Activated CD4-positive, alpha-beta T cell treated with anti-CD3 and anti-CD28 coated beads for 36 hours (primary cell): ENCODE measurements at regions not wholly inside any gene's neighbourhood (a gene's known extent, or its start where the extent isn't known, plus 50 kb on each side); places are given as distances from the start of the nearest gene placed in this dataset.
"Not testable (repeated sequence)": the region's sequence is repeated elsewhere in the genome, so short reads cannot be mapped to it uniquely, and the experiment has no call there.

Source experiments
- ATAC-seq: fragments of 200-7000 bp; cut with Tn5 transposase; one replicate; pipeline ENCODE4 v1.10.0; 2021; ENCODE audit warnings: mild to moderate bottlenecking, moderate library complexity
- CTCF ChIA-PET: fragments of 350-600 bp; sonication (Branson Sonifier 250); formaldehyde crosslinking; loops from one replicate; lab custom pipeline; 2021; ENCODE audit warnings: antibody characterized with exemption; lab: Charles Lee
- POLR2A ChIA-PET: fragments of 350-600 bp; sonication (Branson Sonifier 250); formaldehyde crosslinking; loops from one replicate; lab custom pipeline; 2021; ENCODE audit warnings: antibody characterized with exemption, inconsistent platforms; lab: Charles Lee
- DNase-seq: peaks from one replicate; pipeline ENCODE4 v3.0.0-alpha.2; 2020
- H3K27ac Mint-ChIP-seq: one replicate; pipeline ENCODE4 v1.8.0; 2021; ENCODE audit warnings: mixed read lengths
- H3K27me3 Mint-ChIP-seq: one replicate; pipeline ENCODE4 v1.8.0; 2021; ENCODE audit warnings: mixed read lengths
- H3K36me3 Mint-ChIP-seq: one replicate; pipeline ENCODE4 v1.8.0; 2021; ENCODE audit warnings: low read depth, mixed read lengths
- H3K4me1 Mint-ChIP-seq: one replicate; pipeline ENCODE4 v1.8.0; 2021; ENCODE audit warnings: mixed read lengths
- H3K4me3 Mint-ChIP-seq: one replicate; pipeline ENCODE4 v1.8.0; 2021; ENCODE audit warnings: mild to moderate bottlenecking, moderate library complexity, mixed read lengths
- H3K9me3 Mint-ChIP-seq: one replicate; pipeline ENCODE4 v1.8.0; 2021; ENCODE audit warnings: low read depth, mixed read lengths
- intact Hi-C, 2 experiments: fragments of 100-400 bp; cut with DNase I in 1 of 2; cut with micrococcal nuclease in 1 of 2; formaldehyde crosslinking; loops; one replicate each; pipeline versions ENCODE4 v1.14.2 to v1.15.1; 2022 to 2024; cut with DNase I, micrococcal nuclease

- H3K27ac Mint-ChIP-seq = no peak overlapping the region
- no peaks in the 10 kb centered on the region for H3K27me3 Mint-ChIP-seq
- ATAC-seq = no peak
- ChIA-PET POLR2A (no interaction called here), CTCF (interaction anchor here (1.3 kb wide), 1 partner anchor 10 kb away, joined by 3 read pairs; no protein-coding TSS in a partner anchor)
- H3K4me1 Mint-ChIP-seq = no peaks in the 10 kb centered on the region
- no peaks in the 10 kb centered on the region for H3K36me3 Mint-ChIP-seq
- peaks cover 2% of the 10 kb centered on the region for H3K9me3 Mint-ChIP-seq
- intact Hi-C loops = no loop called here
- DNase-seq = no peak
- H3K4me3 Mint-ChIP-seq = no peak overlapping the region
These were observed 675.6 kb downstream of the REEP3 start for GRCh38 chr10:64196638-64197315.

GRCh38 chr10:64201936-64202335, 680.7 kb downstream of the REEP3 start:
- ATAC-seq (no peak), DNase-seq (no peak)
- Mint-ChIP-seq H3K36me3 (no peaks in the 10 kb centered on the region), H3K27ac (no peak overlapping the region), H3K4me1 (no peaks in the 10 kb centered on the region), H3K4me3 (no peak overlapping the region), H3K27me3 (no peaks in the 10 kb centered on the region), H3K9me3 (no peaks in the 10 kb centered on the region)
- ChIA-PET CTCF (no interaction called here), POLR2A (no interaction called here)
- intact Hi-C loops = no loop called here

GRCh38 chr10:64204504-64204903, 683.3 kb downstream of the REEP3 start:
- POLR2A ChIA-PET, ATAC-seq, H3K27me3 Mint-ChIP-seq, H3K4me3 Mint-ChIP-seq, H3K27ac Mint-ChIP-seq, H3K4me1 Mint-ChIP-seq, DNase-seq, H3K36me3 Mint-ChIP-seq, H3K9me3 Mint-ChIP-seq, CTCF ChIA-PET, intact Hi-C loops: not testable (repeated sequence)

- POLR2A ChIA-PET = no interaction called here
- intact Hi-C loops = no loop called here
- ATAC-seq = no peak
- CTCF ChIA-PET = interaction anchor here (1.7 kb wide), 1 partner anchor 9 kb away, joined by 3 read pairs; no protein-coding TSS in a partner anchor
- H3K9me3 Mint-ChIP-seq = peaks cover 5% of the 10 kb centered on the region
- H3K4me3 Mint-ChIP-seq = no peak overlapping the region
- H3K27ac Mint-ChIP-seq = no peak overlapping the region
- no peak for DNase-seq
- H3K4me1 Mint-ChIP-seq = no peaks in the 10 kb centered on the region
- H3K36me3 Mint-ChIP-seq = no peaks in the 10 kb centered on the region
- no peaks in the 10 kb centered on the region for H3K27me3 Mint-ChIP-seq
These were observed 685.2 kb downstream of the REEP3 start for GRCh38 chr10:64206409-64206808.

GRCh38 chr10:64209561-64209960, 688.4 kb downstream of the REEP3 start:
- Mint-ChIP-seq H3K27me3 (no peaks in the 10 kb centered on the region), H3K36me3 (no peaks in the 10 kb centered on the region), H3K27ac (no peak overlapping the region), H3K4me1 (no peaks in the 10 kb centered on the region), H3K4me3 (no peak overlapping the region), H3K9me3 (peaks cover 5% of the 10 kb centered on the region)
- intact Hi-C loops = no loop called here
- no peak for ATAC-seq
- CTCF ChIA-PET = no interaction called here
- DNase-seq = no peak
- POLR2A ChIA-PET = no interaction called here

GRCh38 chr10:64210211-64210610, 689.0 kb downstream of the REEP3 start:
- CTCF ChIA-PET = no interaction called here

GRCh38 chr10:64211466-64211865, 690.3 kb downstream of the REEP3 start:
- Mint-ChIP-seq H3K4me1 (no peaks in the 10 kb centered on the region), H3K4me3 (no peak overlapping the region), H3K27me3 (no peaks in the 10 kb centered on the region), H3K27ac (no peak overlapping the region), H3K9me3 (peaks cover 5% of the 10 kb centered on the region), H3K36me3 (no peaks in the 10 kb centered on the region)
- no peak for DNase-seq
- intact Hi-C loops = no loop called here
- ChIA-PET CTCF (no interaction called here), POLR2A (no interaction called here)
- ATAC-seq = no peak

More at GRCh38 chr10:64210211-64210610, 689.0 kb downstream of the REEP3 start:
- POLR2A ChIA-PET = no interaction called here
- Mint-ChIP-seq H3K27me3 (no peaks in the 10 kb centered on the region), H3K9me3 (peaks cover 5% of the 10 kb centered on the region), H3K4me3 (no peak overlapping the region), H3K36me3 (no peaks in the 10 kb centered on the region), H3K4me1 (no peaks in the 10 kb centered on the region), H3K27ac (no peak overlapping the region)
- intact Hi-C loops = no loop called here
- DNase-seq (no peak), ATAC-seq (no peak)

- Mint-ChIP-seq H3K27ac (no peak overlapping the region), H3K4me1 (no peaks in the 10 kb centered on the region), H3K9me3 (peaks cover 7% of the 10 kb centered on the region), H3K36me3 (no peaks in the 10 kb centered on the region), H3K4me3 (no peak overlapping the region), H3K27me3 (no peaks in the 10 kb centered on the region)
- ChIA-PET POLR2A (no interaction called here), CTCF (no interaction called here)
- DNase-seq (no peak), ATAC-seq (no peak)
- intact Hi-C loops = no loop called here
These were observed 693.9 kb downstream of the REEP3 start for GRCh38 chr10:64215088-64215487.

- H3K27ac Mint-ChIP-seq = no peak overlapping the region
- no peaks in the 10 kb centered on the region for H3K27me3 Mint-ChIP-seq
These were observed 698.2 kb downstream of the REEP3 start for GRCh38 chr10:64219271-64220025.

GRCh38 chr10:64234489-64234888, 713.3 kb downstream of the REEP3 start:
- no peaks in the 10 kb centered on the region for H3K4me1 Mint-ChIP-seq

More at GRCh38 chr10:64219271-64220025, 698.2 kb downstream of the REEP3 start:
- no peak for ATAC-seq
- ChIA-PET CTCF (no interaction called here), POLR2A (no interaction called here)
- H3K4me1 Mint-ChIP-seq = no peaks in the 10 kb centered on the region
- DNase-seq = no peak
- intact Hi-C loops = no loop called here
- no peaks in the 10 kb centered on the region for H3K36me3 Mint-ChIP-seq
- peaks cover 11% of the 10 kb centered on the region for H3K9me3 Mint-ChIP-seq
- no peak overlapping the region for H3K4me3 Mint-ChIP-seq

GRCh38 chr10:64257704-64258103, 736.5 kb downstream of the REEP3 start:
- no peaks in the 10 kb centered on the region for H3K36me3 Mint-ChIP-seq
- no peaks in the 10 kb centered on the region for H3K9me3 Mint-ChIP-seq
- intact Hi-C loops = no loop called here
- H3K4me1 Mint-ChIP-seq = no peaks in the 10 kb centered on the region
- no peak overlapping the region for H3K27ac Mint-ChIP-seq
- no peak for DNase-seq
- H3K27me3 Mint-ChIP-seq = no peaks in the 10 kb centered on the region
- CTCF ChIA-PET = interaction anchor here (0.6 kb wide), 1 partner anchor 10 kb away, joined by 3 read pairs; no protein-coding TSS in a partner anchor
- H3K4me3 Mint-ChIP-seq = no peak overlapping the region
- no peak for ATAC-seq
- POLR2A ChIA-PET = no interaction called here

More at GRCh38 chr10:64234489-64234888, 713.3 kb downstream of the REEP3 start:
- DNase-seq (no peak), ATAC-seq (no peak)
- H3K27ac Mint-ChIP-seq = no peak overlapping the region
- no peaks in the 10 kb centered on the region for H3K9me3 Mint-ChIP-seq
- POLR2A ChIA-PET = interaction anchor here (0.5 kb wide), 1 partner anchor 129 kb away, joined by 4 read pairs; no protein-coding TSS in a partner anchor
- H3K4me3 Mint-ChIP-seq = no peak overlapping the region
- CTCF ChIA-PET = interaction anchor here (0.6 kb wide), 1 partner anchor 838 kb away, joined by 4 read pairs; no protein-coding TSS in a partner anchor
- no peaks in the 10 kb centered on the region for H3K27me3 Mint-ChIP-seq
- no peaks in the 10 kb centered on the region for H3K36me3 Mint-ChIP-seq
- intact Hi-C loops = no loop called here

GRCh38 chr10:64261092-64261491, 739.9 kb downstream of the REEP3 start:
- Mint-ChIP-seq H3K4me1 (no peaks in the 10 kb centered on the region), H3K4me3 (no peak overlapping the region), H3K36me3 (no peaks in the 10 kb centered on the region), H3K27me3 (no peaks in the 10 kb centered on the region), H3K27ac (no peak overlapping the region), H3K9me3 (no peaks in the 10 kb centered on the region)
- DNase-seq (no peak), ATAC-seq (no peak)
- POLR2A ChIA-PET = no interaction called here
- intact Hi-C loops = no loop called here
- CTCF ChIA-PET = no interaction called here
